NCI-H1930 (cell line): ENCODE measurements at regions not wholly inside any gene's neighbourhood (a gene's known extent, or its start where the extent isn't known, plus 50 kb on each side); places are given as distances from the start of the nearest gene placed in this dataset.
"Not testable (repeated sequence)": the region's sequence is repeated elsewhere in the genome, so short reads cannot be mapped to it uniquely, and the experiment has no call there.

Source experiments
- DNase-seq, 2 experiments: peaks; one replicate each; lab custom pipeline; 2025; lab: John Stamatoyannopoulos, UW

- no peak for DNase-seq
Observed at GRCh38 chr18:56488739-56489138, 149.7 kb downstream of the TXNL1 start.

GRCh38 chr18:56487801-56488200 is 150.6 kb downstream of the TXNL1 start:
- no peak for DNase-seq

GRCh38 chr18:56483386-56483785 is 155.0 kb downstream of the TXNL1 start:
- DNase-seq, result no peak

- DNase-seq, result not testable (repeated sequence)
Observed at GRCh38 chr18:56482813-56483212, 155.6 kb downstream of the TXNL1 start.

- no peak for DNase-seq
Observed at GRCh38 chr18:56481751-56482150, 156.6 kb downstream of the TXNL1 start.

DNA sequence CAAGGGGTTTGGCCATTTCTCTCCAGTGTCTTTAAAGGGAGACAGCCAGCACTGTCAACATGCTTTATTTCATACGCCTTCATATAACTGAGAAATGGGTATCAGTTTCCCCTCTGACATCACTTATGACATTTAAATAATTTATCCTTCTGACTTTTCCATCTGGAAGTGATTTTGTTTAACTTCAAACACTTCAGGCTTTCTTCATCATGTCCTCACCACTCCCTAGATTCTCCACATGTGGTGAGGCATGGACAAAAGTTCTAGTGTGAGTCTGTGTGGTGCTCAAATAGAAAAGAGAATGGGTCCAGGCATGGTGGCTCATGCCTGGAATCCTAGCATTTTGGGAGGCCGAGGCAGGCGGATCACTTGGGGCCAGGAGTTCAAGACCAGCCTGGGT is 158.6 kb downstream of the TXNL1 start:
- DNase-seq, result no peak

GRCh38 chr18:56475250-56475649 is 163.1 kb downstream of the TXNL1 start:
- DNase-seq, result no peak

GRCh38 chr18:56473400-56474024 is 164.9 kb downstream of the TXNL1 start:
- no peak for DNase-seq

DNA sequence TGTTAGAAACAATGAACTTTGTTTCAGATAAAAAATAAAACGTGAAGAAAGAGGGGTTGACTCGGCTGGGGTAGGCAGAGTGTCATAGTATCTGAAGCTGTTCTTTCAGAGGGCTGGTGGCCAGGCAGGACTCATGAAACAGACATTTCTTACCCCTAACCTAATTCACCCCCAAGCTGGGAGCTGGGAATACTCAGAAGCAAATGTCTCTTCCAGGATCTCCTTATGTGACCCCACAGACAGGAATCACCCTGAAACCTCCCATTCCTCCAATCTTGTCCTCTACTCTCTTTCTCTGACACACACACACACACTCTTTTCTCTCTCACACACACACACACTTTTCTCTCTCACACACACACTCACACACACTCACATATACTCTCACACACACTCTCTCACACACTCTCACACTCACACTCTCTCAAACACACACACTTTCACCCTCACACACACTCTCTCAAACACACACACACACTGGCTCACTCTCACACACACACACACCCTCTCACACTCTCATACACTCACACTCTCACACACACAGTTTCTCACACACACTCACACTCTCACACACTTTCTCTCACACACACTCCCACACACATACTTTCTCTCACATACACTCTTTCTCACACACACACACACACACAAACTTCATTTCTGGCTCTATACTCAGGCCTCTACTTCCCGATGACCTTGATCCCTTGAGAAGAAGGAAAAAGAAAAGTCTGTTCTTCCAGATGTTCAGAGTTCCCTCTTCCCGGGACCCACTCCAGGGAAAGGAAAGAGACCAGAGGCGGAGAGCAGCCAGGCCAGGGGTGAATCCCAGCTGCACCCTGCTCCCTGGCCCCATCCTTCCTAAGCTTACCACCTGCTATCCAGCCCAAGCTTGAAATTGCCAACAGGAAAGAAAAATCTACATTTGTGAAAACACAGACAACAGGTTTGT is 167.7 kb downstream of the TXNL1 start:
- no peak for DNase-seq

GRCh38 chr18:56469582-56469981 is 168.8 kb downstream of the TXNL1 start:
- no peak for DNase-seq

DNA sequence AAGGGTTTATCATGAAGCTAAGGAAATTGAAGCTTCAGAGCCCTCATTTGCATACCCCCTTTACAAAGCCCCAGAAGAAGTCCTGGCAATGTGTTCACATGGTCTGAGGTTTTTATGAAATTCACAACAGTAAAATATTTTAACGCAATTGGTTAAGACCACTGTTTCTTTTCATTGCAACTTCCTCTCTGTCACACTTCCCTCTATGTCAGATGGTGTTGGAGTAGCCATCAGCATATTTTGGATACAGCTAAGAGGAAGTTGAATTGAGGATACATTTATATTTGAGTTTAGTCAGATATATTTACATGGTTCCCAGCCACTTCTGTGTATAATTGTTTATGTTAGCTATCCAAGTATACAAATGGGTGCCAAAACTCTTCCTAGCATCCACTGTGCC is 170.0 kb downstream of the TXNL1 start:
- DNase-seq, result no peak

DNA sequence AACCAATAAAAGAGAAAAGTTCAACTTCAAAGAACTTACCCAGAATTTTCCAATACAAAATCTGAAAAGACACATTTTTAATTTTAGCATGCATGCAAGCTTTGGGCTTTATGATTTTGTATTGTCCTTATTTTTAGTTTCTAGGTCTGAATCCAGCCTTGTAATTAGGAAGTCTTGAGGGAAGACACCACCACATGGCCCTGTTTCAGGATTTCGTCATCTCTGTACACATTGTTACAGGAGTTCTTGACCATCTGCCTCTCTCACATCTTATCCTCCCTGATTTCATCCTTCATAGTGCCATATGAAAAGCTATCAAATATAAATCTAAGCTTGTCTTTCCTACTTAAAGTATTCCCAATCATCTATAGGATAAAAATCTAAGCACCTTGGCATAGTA is 176.1 kb downstream of the TXNL1 start:
- no peak for DNase-seq

DNA sequence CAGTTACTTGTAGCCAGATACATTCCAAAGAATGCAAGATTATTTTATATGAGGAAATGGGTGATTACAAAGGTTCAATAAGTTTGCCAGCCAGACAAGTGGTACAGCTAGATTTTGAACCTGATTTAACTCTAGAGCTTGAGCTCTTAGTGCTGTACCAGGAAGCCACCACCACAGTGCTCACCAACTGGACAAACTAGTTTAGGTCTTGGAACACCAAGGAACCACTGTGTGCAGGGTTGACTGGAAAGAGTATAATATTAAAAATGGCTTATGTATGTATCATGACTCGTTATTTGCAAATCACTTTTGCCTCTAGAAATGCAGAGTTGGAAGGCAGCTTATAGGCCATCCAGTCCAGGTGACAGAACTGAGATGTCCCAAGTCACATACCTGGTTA is 177.2 kb downstream of the TXNL1 start:
- no peak for DNase-seq

DNA sequence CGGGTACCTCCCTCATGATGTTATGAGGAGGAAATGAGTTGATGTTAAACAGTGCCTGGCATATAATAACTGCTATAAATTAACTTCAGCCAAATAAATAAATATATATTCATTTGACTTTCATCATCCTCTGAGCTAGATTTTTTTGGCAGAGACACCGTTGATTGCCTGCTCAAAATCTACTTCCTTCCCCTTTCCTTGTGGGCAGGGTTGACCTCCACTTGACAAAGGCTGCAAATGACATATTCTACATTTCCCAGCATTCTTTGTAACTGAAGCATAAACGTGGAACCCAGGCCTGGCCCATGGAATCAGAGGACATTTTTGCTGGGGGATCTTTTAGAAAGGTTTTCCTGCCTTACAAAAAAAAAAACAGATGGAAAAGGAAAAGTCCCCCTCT is 177.8 kb downstream of the TXNL1 start:
- DNase-seq, result no peak

GRCh38 chr18:56458770-56459712 is 179.4 kb downstream of the TXNL1 start:
- no peak for DNase-seq

DNA sequence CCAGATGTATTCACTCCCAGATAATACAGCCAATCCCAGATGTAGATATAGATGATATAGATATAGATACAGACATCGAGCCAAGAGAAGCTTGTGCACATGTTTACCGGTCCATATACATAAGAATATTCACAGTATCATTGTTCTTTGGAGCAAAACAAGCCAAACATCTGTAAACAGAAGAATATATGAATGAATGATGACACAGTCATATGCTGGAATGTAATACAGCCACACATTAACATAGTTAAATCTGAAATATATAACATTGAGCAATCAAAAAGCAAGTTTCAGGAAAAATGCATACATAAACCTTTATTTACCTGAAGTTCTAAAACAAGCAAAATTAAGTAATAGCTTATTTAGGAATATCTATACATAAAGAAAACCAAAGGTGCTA is 182.5 kb downstream of the TXNL1 start:
- DNase-seq, result no peak

GRCh38 chr18:56455141-56455540 is 183.3 kb downstream of the TXNL1 start:
- no peak for DNase-seq

DNA sequence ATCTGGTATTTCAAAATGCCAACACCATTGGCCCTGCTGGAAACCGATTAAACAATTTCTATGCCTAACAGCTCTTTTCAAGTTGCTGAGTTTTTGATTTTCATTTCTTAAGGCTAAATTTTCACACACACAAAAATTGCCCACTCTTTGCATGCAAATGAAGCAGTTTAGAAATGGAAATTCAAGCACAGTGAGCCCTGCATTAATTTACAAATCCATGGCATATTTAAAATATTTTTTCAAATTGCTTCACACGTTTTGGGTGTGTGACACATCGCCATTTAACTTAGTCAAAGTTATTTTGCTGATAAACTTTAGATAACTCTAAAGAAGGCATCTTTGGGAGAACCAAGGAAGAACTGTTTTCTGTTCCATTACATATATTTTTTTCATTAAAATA is 184.8 kb downstream of the TXNL1 start:
- DNase-seq, result no peak

DNA sequence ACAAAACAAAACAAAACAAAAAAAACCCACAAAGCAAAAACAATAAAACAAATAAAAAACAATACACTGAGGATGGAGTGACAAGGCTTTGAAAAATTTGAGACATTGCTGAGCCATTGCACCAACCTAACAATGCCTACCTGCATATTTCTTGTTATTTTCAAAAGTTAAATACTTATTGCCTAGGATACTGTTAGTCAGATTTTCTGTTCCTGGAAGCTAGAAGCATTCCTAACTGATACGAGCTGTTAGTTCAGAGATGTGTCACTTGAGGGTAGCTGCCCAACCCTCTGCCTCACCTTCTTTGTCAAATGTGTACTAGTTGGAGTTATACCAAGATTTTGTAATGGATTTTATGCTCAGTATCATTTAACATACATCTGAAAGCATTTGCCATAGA is 187.2 kb downstream of the TXNL1 start:
- DNase-seq, result no peak

DNA sequence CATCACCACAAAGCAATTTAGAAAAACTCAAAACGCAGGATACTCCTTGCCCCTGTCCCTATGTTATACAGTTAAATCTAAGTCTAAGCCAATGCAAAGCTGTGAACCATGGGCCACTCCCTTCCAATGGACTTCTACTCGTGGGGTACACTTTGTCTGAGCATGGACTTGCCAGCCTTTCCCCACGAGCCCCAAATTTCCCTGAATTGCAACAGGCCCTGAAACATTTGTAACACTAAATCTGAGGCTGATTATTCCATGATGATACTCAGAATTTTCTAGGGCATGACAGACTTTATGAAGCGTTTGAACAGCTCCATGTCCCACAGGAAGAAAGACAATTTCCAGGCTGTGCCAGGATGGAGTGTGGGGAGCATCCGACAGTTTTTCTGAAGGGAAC is 189.6 kb downstream of the TXNL1 start:
- no peak for DNase-seq

DNA sequence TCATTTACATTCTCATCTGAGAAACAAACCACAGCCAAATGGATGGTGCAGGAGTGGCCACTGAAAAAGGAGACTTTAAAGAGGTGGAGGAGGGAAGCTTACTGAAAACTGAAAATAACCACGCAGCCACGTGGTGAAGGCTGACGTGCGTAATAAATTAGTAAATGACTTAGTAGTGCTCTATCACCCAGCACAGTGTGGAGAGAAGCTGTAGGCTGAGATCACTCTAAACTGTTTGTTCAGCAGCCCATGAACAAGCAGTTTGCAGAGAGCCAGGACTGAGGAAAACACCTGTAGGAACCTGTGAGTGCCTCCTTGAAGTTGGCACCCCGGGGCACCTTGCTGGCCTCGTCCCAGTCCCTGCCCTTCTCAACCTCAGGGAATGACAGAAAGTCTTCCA is 193.0 kb downstream of the TXNL1 start:
- DNase-seq, result no peak

GRCh38 chr18:56444201-56444600 is 194.2 kb downstream of the TXNL1 start:
- DNase-seq, result no peak
